NB4 (cell line): ENCODE measurements at regions not wholly inside any gene's neighbourhood (a gene's known extent, or its start where the extent isn't known, plus 50 kb on each side); places are given as distances from the start of the nearest gene placed in this dataset.

Experiments
- DNase-seq: peaks from one replicate; pipeline ENCODE4 v3.0.0; 2010; ENCODE audit warnings: low read depth
- H3K4me3 ChIP-seq: one replicate; pipeline ENCODE4 v1.5.1; 2011; ENCODE audit warnings: mild to moderate bottlenecking, low read depth, low read length, moderate library complexity
- MYC ChIP-seq: IDR thresholded peaks from 2 replicates; pipeline ENCODE4 v1.6.1; 2011; ENCODE audit warnings: low read depth, low read length
- POLR2A ChIP-seq: IDR thresholded peaks from 2 replicates; pipeline ENCODE4 v1.6.1; 2011; ENCODE audit warnings: mild to moderate bottlenecking; ENCODE audit not compliant: insufficient read length; ENCODE audit errors: extremely low read depth
- TF ChIP-seq, protein P1 (sequence below): IDR thresholded peaks from one replicate; pipeline ENCODE4 v1.5.1; 2012; ENCODE audit warnings: low read depth, low read length
- TF ChIP-seq, protein P2 (sequence below): IDR thresholded peaks from 2 replicates; pipeline ENCODE4 v1.6.1; 2011; ENCODE audit warnings: low read depth, low read length

DNA sequence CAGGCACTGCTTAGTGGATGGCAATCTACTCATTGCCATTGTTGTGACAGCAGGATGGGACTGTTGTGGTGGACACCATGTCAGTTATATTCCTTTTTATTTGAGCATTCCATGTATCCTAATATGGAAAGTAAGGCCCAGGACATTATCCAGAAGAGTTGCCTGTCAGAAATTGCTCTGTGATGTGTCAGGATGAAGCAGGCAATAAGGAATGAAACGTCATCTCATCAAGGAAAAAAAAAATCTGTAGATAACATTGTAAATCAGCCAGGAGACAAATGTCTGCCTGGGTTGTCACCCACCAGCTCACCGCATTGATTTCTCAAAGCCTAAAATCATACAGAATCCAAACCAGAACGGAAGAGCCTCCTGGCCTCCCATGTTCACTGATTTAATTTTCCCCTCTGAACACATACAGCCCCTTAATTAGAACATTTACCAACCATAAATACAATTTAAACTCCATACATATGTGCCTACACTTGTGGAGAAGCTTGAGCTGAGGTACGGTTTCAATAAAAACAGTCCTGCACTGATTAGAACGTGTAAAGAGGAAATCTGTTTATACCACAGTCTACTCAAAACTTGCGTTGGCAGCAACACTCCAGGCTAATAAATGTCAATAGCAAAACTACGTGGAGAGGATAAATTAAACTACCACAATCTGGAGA lies 73.9 kb downstream of the FOXD1 start:
- no peak for DNase-seq
- no peak for TF ChIP-seq POLR2A
- TF ChIP-seq, protein P1, sequence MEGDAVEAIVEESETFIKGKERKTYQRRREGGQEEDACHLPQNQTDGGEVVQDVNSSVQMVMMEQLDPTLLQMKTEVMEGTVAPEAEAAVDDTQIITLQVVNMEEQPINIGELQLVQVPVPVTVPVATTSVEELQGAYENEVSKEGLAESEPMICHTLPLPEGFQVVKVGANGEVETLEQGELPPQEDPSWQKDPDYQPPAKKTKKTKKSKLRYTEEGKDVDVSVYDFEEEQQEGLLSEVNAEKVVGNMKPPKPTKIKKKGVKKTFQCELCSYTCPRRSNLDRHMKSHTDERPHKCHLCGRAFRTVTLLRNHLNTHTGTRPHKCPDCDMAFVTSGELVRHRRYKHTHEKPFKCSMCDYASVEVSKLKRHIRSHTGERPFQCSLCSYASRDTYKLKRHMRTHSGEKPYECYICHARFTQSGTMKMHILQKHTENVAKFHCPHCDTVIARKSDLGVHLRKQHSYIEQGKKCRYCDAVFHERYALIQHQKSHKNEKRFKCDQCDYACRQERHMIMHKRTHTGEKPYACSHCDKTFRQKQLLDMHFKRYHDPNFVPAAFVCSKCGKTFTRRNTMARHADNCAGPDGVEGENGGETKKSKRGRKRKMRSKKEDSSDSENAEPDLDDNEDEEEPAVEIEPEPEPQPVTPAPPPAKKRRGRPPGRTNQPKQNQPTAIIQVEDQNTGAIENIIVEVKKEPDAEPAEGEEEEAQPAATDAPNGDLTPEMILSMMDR = no peak
- TF ChIP-seq, protein P2, sequence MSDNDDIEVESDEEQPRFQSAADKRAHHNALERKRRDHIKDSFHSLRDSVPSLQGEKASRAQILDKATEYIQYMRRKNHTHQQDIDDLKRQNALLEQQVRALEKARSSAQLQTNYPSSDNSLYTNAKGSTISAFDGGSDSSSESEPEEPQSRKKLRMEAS = no peak
- no peak for TF ChIP-seq MYC
- H3K4me3 ChIP-seq = no peak overlapping the region

DNA sequence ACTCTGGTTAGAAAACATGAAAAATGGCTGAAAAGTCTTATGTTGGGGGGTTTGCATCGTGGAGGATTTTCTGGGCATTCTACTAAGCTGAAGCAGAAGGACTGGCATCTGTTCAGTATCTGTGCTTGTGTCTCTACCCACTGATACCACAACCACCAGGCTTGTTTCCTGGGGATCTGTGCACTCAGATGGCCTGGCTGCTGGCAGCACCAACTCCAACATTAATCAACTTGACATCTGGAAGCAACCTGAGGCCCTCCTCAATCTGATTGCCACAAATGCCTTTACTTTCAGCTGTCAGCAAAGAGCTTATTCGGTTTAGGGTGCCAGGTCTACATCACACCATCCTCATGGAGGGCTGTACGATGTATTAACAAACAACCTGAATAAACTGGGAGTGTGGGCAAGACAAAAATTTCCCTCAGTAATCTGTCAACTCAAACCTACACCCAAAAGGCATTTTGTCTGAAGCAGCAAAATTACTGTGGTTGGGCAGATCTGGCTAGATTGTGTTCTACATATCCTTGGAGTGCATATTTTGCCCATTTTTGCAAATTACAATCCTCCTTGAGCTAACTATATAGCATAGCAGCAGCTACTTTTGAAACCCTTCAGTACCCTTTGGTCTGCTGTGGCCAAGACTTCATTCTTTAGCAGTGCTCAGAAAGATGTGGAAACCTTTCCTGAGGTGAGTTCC lies 74.6 kb downstream of the FOXD1 start:
- TF ChIP-seq POLR2A = no peak
- TF ChIP-seq MYC = no peak
- TF ChIP-seq, protein P1 = no peak
- TF ChIP-seq, protein P2 = no peak
- no peak for DNase-seq
- no peak overlapping the region for H3K4me3 ChIP-seq

DNA sequence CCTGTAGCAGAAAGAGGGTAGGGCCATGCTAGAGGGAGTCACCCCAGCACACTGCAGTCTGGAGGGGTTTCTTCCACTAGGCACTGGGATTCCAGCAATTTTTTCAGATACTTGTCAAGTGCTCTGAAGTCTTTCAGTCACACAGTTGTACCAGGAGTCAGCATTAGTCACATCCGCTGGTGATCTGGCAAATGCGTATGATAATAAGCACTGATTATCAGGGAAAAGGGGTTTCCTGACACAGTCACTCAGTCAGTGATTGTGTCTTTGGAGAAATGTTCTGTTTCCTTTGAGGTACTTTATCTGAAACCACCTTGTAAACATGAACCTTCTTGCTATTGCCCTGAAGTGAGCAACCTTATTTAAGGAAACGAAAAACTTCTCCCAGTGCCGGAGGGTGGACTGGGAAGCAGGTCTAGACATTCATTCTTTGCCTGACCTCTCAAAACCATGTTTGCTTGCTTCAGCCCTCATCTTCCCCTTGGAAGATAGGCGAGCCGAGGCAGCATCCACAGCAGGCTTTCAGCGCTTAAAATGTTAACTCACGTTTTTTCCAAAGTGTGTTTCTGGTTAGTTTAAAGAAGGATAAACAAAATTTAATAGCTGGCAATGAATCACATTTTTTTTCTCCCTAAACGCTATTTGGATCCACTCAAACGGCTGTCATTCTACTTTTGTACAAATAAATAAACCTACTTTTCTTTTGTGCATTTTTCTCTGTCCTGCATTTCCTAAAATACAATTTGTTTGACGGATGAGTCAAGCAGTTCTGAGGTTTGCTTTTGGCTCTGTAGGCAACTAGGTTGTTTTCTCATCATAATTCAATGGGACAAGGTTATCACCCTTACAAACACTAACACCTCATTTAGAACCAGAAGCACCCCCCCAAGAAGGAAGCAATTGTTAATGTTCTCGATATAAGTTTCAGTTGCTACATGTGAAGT lies 77.7 kb downstream of the FOXD1 start:
- TF ChIP-seq, protein P1 = no peak
- TF ChIP-seq MYC = no peak
- no peak for TF ChIP-seq POLR2A
- TF ChIP-seq, protein P2 = no peak
- H3K4me3 ChIP-seq = no peak overlapping the region
- DNase-seq = no peak

DNA sequence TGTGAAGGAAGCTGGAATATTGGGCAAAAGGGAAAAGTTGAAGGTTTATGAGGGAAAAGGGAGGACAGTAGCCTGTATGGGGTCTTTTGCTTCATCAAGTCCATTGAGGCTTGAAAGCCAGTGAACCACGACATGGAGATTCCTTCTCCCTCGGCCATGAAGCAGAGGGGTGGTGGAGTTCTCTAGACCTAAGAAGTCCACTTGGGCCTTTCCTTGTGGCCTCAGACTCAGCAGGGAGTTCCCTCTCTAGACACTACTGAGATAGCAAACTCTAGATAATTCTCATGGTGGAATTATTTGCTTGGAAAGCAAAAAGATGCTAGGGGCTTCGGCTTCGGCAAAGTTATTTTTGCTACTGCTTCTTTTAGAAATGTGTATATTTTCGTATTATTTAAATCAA lies 78.5 kb downstream of the FOXD1 start:
- no peak for DNase-seq
- TF ChIP-seq MYC (no peak), POLR2A (no peak)
- TF ChIP-seq, protein P1 = no peak
- TF ChIP-seq, protein P2 = no peak
- no peak overlapping the region for H3K4me3 ChIP-seq

DNA sequence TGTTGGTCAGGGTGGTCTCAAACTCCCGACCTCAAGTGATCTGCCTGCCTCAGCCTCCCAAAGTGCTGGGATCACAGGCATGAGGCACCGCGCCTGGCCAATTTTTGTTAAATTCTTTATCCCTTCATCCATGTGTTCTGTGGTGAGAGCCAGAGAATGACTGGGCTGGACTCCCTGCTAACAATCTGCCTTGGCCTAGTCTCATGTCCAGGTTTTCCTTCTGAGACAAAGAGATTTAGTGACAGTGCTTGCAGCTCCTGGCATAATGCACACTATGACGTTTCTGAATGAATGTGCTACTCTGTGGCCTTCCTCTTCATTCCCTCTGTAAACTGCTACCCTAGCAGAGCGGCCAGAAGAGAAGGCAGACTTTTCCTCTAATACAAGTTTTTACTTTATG lies 79.3 kb downstream of the FOXD1 start:
- H3K4me3 ChIP-seq = no peak overlapping the region
- DNase-seq = no peak
- TF ChIP-seq, protein P2 = no peak
- TF ChIP-seq, protein P1 = no peak
- TF ChIP-seq POLR2A (no peak), MYC (no peak)
